ENCODE measurements at regions not wholly inside any gene's neighbourhood (a gene's known extent, or its start where the extent isn't known, plus 50 kb on each side); places are given as distances from the start of the nearest gene placed in this dataset.

DNA sequence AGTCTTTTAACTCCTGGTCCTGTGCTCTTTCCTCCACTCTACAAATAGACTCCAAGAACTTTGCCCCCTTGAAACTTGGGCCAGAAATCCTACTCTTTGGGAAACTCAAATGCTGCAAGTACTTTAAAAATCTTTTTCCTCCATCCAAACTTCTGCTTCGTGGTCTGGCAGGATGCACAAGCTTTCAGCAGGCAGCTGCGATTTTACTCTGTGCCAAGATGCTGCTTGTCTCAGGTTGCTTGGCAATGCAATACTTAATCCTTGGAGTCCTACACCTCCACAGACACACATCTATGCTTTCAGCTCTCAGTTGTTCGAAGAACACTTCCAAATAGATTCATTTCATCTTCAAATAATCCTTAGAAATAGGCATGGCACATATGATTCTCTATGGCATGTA is 435.3 kb upstream of the USP24 start:
- TF ChIP-seq POLR2AphosphoS2 (IDR thresholded peaks at IDR 0.05; ENCODE audit: low read depth, low read length) (no peak), ZNF622 (IDR thresholded peaks at IDR 0.05) (no peak), IKZF2 (IDR thresholded peaks at IDR 0.05) (no peak), TBL1XR1 (IDR thresholded peaks at IDR 0.05; ENCODE audit: low read depth, low read length) (no peak), CBX5 (IDR thresholded peaks at IDR 0.05; ENCODE audit: low read depth) (no peak), CREB1 (IDR thresholded peaks at IDR 0.05; ENCODE audit: low read depth) (no peak), SIN3A (IDR thresholded peaks at IDR 0.05; ENCODE audit: low read depth, low read length) (no peak), SMAD5 (IDR thresholded peaks at IDR 0.05; ENCODE audit: low read depth) (no peak), HDAC6 (IDR thresholded peaks at IDR 0.05; ENCODE audit: unreplicated experiment) (no peak), NR2F1 (conservative IDR thresholded peaks at IDR 0.05) (no peak), MEF2A (IDR thresholded peaks at IDR 0.05; ENCODE audit: insufficient read depth, low read depth, low read length) (no peak), EED (IDR thresholded peaks at IDR 0.05; ENCODE audit: low read depth) (no peak), PML (IDR thresholded peaks at IDR 0.05; ENCODE audit: low read length) (no peak), HCFC1 (IDR thresholded peaks at IDR 0.05; ENCODE audit: low read length) (no peak), RFX5 (IDR thresholded peaks at IDR 0.05; ENCODE audit: low read depth, low read length) (no peak)
- TF ChIP-seq, protein P1, sequence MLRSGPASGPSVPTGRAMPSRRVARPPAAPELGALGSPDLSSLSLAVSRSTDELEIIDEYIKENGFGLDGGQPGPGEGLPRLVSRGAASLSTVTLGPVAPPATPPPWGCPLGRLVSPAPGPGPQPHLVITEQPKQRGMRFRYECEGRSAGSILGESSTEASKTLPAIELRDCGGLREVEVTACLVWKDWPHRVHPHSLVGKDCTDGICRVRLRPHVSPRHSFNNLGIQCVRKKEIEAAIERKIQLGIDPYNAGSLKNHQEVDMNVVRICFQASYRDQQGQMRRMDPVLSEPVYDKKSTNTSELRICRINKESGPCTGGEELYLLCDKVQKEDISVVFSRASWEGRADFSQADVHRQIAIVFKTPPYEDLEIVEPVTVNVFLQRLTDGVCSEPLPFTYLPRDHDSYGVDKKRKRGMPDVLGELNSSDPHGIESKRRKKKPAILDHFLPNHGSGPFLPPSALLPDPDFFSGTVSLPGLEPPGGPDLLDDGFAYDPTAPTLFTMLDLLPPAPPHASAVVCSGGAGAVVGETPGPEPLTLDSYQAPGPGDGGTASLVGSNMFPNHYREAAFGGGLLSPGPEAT (IDR thresholded peaks at IDR 0.05; ENCODE audit: low read depth), result no peak
- ATAC-seq (no peak), FAIRE-seq (no peak), DNase-seq (ENCODE audit: low read depth, low spot score) (no peak)
- no TSS peak for BruUV-seq (replicated peaks)
- intact Hi-C loops (cut with micrococcal nuclease; ENCODE audit: unreplicated experiment), result no loop called here
- no peaks in the 10 kb centered on the region for H3K27me3 ChIP-seq (replicated peaks in 1 of 2; ENCODE audit: control insufficient read depth in 2 of 2, insufficient read depth in 2 of 2, low read length in 1 of 2)
- ChIA-PET SMC1A (ENCODE audit: uncharacterized antibody, unreplicated experiment) (no interaction called here), CTCF (no interaction called here), POLR2A (no interaction called here), RAD21 (ENCODE audit: unreplicated experiment) (no interaction called here)
- H4K20me1 ChIP-seq (ENCODE audit: control insufficient read depth, insufficient read depth), result no peaks in the 10 kb centered on the region
- 16% methylated on average over 3 of the region's 3 CpGs for WGBS (ENCODE audit: insufficient coverage, insufficient replicate concordance, low lambda C conversion rate, missing lambda C conversion rate)
- H3K4me3 ChIP-seq, result no peak overlapping the region
- H3K4me2 ChIP-seq (ENCODE audit: control insufficient read depth, insufficient read depth), result no peak overlapping the region
- no peak overlapping the region for H2AFZ ChIP-seq (ENCODE audit: control insufficient read depth, low read depth, low read length)
- H3K9ac ChIP-seq (ENCODE audit: control insufficient read depth, insufficient read depth, low read length), result no peak overlapping the region
- in situ Hi-C loops (cut with MboI), result no loop called here
- H3K36me3 ChIP-seq (ENCODE audit: control insufficient read depth in 2 of 2, insufficient read depth in 2 of 2, low read length in 1 of 2), result no peaks in the 10 kb centered on the region
- no peaks in the 10 kb centered on the region for H3K4me1 ChIP-seq (ENCODE audit: control insufficient read depth, insufficient read depth, low read length)
- H3K9me3 ChIP-seq (replicated peaks; ENCODE audit: control insufficient read depth, insufficient read depth, low read length), result no peaks in the 10 kb centered on the region
- no peaks in the 10 kb centered on the region for H3K79me2 ChIP-seq (ENCODE audit: control insufficient read depth, insufficient read depth, low read length)
- no peak overlapping the region for H3K27ac ChIP-seq (ENCODE audit: control insufficient read depth, insufficient read depth)
